ENCODE measurements at regions not wholly inside any gene's neighbourhood (a gene's known extent, or its start where the extent isn't known, plus 50 kb on each side); places are given as distances from the start of the nearest gene placed in this dataset.

GRCh38 chr2:120555092-120555491 is 180.6 kb upstream of the GLI2 start:
- no peak for DNase-seq

GRCh38 chr2:120556911-120557310 is 178.8 kb upstream of the GLI2 start:
- no peak for DNase-seq

- DNase-seq = no peak
These were observed 176.8 kb upstream of the GLI2 start for GRCh38 chr2:120558847-120559246.

- peak; percentile 98 for DNase-seq
These were observed 176.3 kb upstream of the GLI2 start for GRCh38 chr2:120559401-120559800.

- DNase-seq = no peak
These were observed 175.3 kb upstream of the GLI2 start for GRCh38 chr2:120560330-120560729.

- no peak for DNase-seq
These were observed 174.2 kb upstream of the GLI2 start for GRCh38 chr2:120561379-120562035.

- DNase-seq = no peak
These were observed 173.3 kb upstream of the GLI2 start for GRCh38 chr2:120562218-120563005.

- DNase-seq = no peak
These were observed 172.1 kb upstream of the GLI2 start for GRCh38 chr2:120563616-120564015.

- no peak for DNase-seq
These were observed 171.2 kb upstream of the GLI2 start for GRCh38 chr2:120564213-120565094.

GRCh38 chr2:120565095-120565460 is 170.6 kb upstream of the GLI2 start:
- no peak for DNase-seq

- no peak for DNase-seq
These were observed 169.7 kb upstream of the GLI2 start for GRCh38 chr2:120565929-120566328.

- no peak for DNase-seq
These were observed 169.2 kb upstream of the GLI2 start for GRCh38 chr2:120566331-120567035.

GRCh38 chr2:120567128-120567527 is 168.5 kb upstream of the GLI2 start:
- no peak for DNase-seq

- DNase-seq = no peak
These were observed 167.3 kb upstream of the GLI2 start for GRCh38 chr2:120568089-120568974.

GRCh38 chr2:120568975-120569268 is 166.7 kb upstream of the GLI2 start:
- DNase-seq = no peak

- DNase-seq = no peak
These were observed 165.7 kb upstream of the GLI2 start for GRCh38 chr2:120570001-120570400.

- DNase-seq = no peak
These were observed 165.1 kb upstream of the GLI2 start for GRCh38 chr2:120570546-120570945.

GRCh38 chr2:120571015-120571728 is 164.5 kb upstream of the GLI2 start:
- no peak for DNase-seq

GRCh38 chr2:120572226-120572625 is 163.4 kb upstream of the GLI2 start:
- no peak for DNase-seq

GRCh38 chr2:120574620-120575019 is 161.0 kb upstream of the GLI2 start:
- DNase-seq = no peak

GRCh38 chr2:120575966-120576365 is 159.7 kb upstream of the GLI2 start:
- DNase-seq = no peak

All from EL (cell line).